Activated CD8-positive, alpha-beta memory T cell treated with anti-CD3 and anti-CD28 coated beads, Interleukin-2, amount 10 ng/mL, durations not matched to agents 7 days and 5 days (primary cell): ENCODE measurements at regions not wholly inside any gene's neighbourhood (a gene's known extent, or its start where the extent isn't known, plus 50 kb on each side); places are given as distances from the start of the nearest gene placed in this dataset.

Source experiments
- ATAC-seq: fragments of 150-1000 bp; cut with Tn5 transposase; one replicate; pipeline ENCODE4 v1.10.0; 2021; ENCODE audit warnings: moderate library complexity
- CTCF ChIA-PET: fragments of 350-600 bp; sonication (Branson Sonifier 250); formaldehyde crosslinking; loops from one replicate; lab custom pipeline; 2021; ENCODE audit warnings: antibody characterized with exemption; lab: Charles Lee
- DNase-seq: peaks from one replicate; pipeline ENCODE4 v3.0.0-alpha.2; 2020
- H3K27ac Mint-ChIP-seq: one replicate; pipeline ENCODE4 v1.8.0; 2021; ENCODE audit warnings: mild to moderate bottlenecking, mixed read lengths
- H3K27me3 Mint-ChIP-seq: one replicate; pipeline ENCODE4 v1.8.0; 2021; ENCODE audit warnings: mixed read lengths
- H3K36me3 Mint-ChIP-seq: one replicate; pipeline ENCODE4 v1.8.0; 2021; ENCODE audit warnings: mild to moderate bottlenecking, mixed read lengths
- H3K4me1 Mint-ChIP-seq: one replicate; pipeline ENCODE4 v1.8.0; 2021; ENCODE audit warnings: mixed read lengths
- H3K4me3 Mint-ChIP-seq: one replicate; pipeline ENCODE4 v1.8.0; 2021; ENCODE audit warnings: mild to moderate bottlenecking, moderate library complexity, mixed read lengths
- H3K9me3 Mint-ChIP-seq: one replicate; pipeline ENCODE4 v1.8.0; 2022; ENCODE audit warnings: low read depth, mixed read lengths

DNA sequence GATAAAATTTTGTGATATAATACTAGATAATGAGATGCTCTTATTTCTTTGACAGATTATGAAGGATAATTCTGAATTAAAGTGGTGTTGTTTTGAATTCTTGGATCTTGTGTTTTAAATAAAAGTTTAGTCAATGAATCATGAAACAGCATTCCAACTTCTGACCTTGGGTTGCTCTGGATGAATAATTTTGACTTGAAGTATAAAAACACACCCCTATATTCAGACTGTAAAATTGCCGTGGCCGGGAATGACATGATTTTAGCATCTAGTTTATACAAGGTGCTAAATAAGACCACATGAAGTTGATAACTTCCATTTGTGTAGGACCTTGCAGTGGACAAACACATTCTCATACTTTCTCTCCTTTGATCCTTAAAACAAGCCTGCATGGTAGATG lies 67.2 kb upstream of the DAP start:
- Mint-ChIP-seq H3K27me3 (peaks cover 3% of the 10 kb centered on the region), H3K27ac (no peak overlapping the region), H3K9me3 (no peaks in the 10 kb centered on the region), H3K4me3 (no peak overlapping the region), H3K4me1 (no peaks in the 10 kb centered on the region), H3K36me3 (no peaks in the 10 kb centered on the region)
- DNase-seq (no peak), ATAC-seq (no peak)
- CTCF ChIA-PET = no interaction called here

DNA sequence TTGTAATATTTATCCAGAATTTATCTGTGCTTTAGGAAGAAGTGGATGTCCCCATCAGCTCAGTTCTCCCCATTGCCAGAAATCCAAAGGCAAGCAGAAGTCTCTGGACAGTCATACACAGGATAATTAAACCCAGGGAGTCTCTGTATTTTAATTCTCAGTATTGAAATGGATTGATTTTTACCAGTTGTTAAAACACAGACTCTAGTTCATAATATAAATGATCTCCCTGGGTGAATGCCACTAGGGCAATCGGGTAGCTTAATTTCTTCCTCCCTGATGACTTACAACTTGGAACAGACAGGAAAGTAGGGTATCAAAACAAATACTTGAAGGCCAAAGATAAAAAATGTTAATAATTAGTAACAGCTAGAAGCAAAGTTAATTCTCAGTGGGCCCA lies 66.5 kb upstream of the DAP start:
- CTCF ChIA-PET = no interaction called here

DNA sequence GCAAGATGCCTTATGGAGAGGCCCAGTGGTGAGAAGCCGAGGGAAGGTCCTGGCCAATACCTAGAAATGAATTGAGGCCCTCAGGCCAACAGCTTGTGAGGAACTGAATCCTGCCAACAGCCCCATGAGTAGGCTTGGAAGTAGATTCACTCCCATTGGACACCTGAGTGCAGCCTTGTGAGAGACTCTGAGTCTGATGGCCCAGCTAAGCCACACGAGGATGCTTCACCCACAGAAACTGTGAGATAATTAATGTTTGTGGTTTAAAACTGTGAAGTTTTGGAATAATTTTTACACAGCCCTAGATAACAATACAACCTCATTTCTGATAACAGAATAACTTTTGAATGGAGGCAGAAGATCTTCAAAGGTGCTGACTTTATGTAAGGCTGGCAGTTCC lies 65.9 kb upstream of the DAP start:
- Mint-ChIP-seq H3K4me1 (no peaks in the 10 kb centered on the region), H3K36me3 (no peaks in the 10 kb centered on the region), H3K4me3 (no peak overlapping the region), H3K9me3 (no peaks in the 10 kb centered on the region), H3K27ac (no peak overlapping the region), H3K27me3 (peaks cover 7% of the 10 kb centered on the region)
- DNase-seq (no peak), ATAC-seq (no peak)
- CTCF ChIA-PET = no interaction called here

More for the DNA sequence above, 66.5 kb upstream of the DAP start:
- Mint-ChIP-seq H3K27me3 (peaks cover 2% of the 10 kb centered on the region), H3K4me3 (no peak overlapping the region), H3K27ac (no peak overlapping the region), H3K9me3 (no peaks in the 10 kb centered on the region), H3K36me3 (no peaks in the 10 kb centered on the region), H3K4me1 (no peaks in the 10 kb centered on the region)
- ATAC-seq (no peak), DNase-seq (no peak)

DNA sequence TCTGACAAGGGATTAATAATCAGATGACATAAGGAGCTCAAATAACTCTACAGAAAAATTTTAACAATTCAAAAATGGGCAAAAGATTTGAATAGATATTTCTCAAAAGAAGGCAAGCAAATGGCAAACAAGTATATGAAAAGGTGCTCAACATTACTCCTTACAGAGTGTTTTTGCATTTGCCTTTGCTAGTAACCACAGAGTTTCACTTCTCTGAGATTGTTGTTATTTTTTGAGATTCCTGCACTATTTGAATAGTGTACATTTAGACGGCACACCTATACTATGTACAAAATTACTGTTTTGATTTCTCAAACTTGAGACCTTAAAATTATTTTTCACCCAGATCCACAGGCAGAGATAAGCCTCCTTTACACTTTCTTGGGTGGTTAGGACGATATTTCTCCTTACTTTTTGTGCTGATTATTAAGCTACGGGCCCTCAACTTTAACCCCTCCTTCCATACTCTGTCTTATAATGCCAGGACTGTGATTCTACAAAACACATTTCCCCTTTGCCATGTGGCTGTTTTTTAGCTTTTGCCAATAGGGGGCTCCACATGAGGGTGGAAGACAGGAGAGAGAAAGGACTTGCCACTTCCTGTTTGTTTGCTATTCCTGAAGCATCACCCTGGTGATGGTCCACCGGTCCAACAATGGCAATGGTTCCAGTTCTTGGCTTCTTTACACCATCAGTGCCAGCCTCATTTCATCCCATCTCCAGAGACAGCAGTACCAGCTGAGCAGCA lies 65.0 kb upstream of the DAP start:
- ATAC-seq (no peak), DNase-seq (no peak)
- peaks cover 15% of the 10 kb centered on the region for H3K27me3 Mint-ChIP-seq
- no peak overlapping the region for H3K4me3 Mint-ChIP-seq
- no peaks in the 10 kb centered on the region for H3K4me1 Mint-ChIP-seq
- H3K36me3 Mint-ChIP-seq = no peaks in the 10 kb centered on the region
- no peak overlapping the region for H3K27ac Mint-ChIP-seq
- no peaks in the 10 kb centered on the region for H3K9me3 Mint-ChIP-seq
- CTCF ChIA-PET = no interaction called here

DNA sequence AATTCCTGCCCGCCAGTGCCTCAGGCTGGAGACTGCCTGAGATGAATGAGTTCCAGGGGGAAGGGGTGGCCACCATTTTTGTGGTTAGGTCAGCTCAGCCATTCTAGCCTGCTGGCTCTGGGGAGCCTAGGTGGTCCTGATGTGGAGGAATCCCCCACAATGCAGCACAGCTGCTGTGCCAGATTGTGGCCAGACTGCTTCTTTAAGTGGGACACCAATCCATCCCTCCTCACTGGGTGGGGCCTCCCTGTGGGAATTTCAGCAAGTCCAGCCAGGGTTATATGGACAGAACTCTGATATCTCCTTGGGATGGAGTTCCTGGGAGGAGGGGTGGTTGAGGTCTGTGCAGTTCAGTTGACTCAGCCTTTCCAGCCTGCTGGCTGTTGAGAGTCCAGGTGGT lies 51.2 kb upstream of the DAP start:
- DNase-seq = no peak
- peaks cover 37% of the 10 kb centered on the region for H3K27me3 Mint-ChIP-seq
- H3K4me3 Mint-ChIP-seq = no peak overlapping the region
- H3K4me1 Mint-ChIP-seq = no peaks in the 10 kb centered on the region
- H3K36me3 Mint-ChIP-seq = no peaks in the 10 kb centered on the region
- ATAC-seq = no peak
- no peaks in the 10 kb centered on the region for H3K9me3 Mint-ChIP-seq
- no peak overlapping the region for H3K27ac Mint-ChIP-seq
- CTCF ChIA-PET = no interaction called here
